ENCODE measurements at regions not wholly inside any gene's neighbourhood (a gene's known extent, or its start where the extent isn't known, plus 50 kb on each side); places are given as distances from the start of the nearest gene placed in this dataset.

GRCh38 chr1:14309984-14310383 is 288.5 kb upstream of the KAZN start:
- no peak for TF ChIP-seq CTCF (IDR thresholded peaks at IDR 0.05)
- no peak for TF ChIP-seq POLR2A (IDR thresholded peaks at IDR 0.05)
